HFF-Myc (cell line): ENCODE measurements at regions not wholly inside any gene's neighbourhood (a gene's known extent, or its start where the extent isn't known, plus 50 kb on each side); places are given as distances from the start of the nearest gene placed in this dataset.

Experiments used
- DNase-seq: peaks from one replicate; pipeline ENCODE4 v3.0.0-alpha.2; 2011; ENCODE audit warnings: low read depth; ENCODE audit errors: extremely low read depth
- H3K4me3 ChIP-seq: replicated peaks from 2 replicates; pipeline ENCODE4 v1.5.1; 2011; ENCODE audit warnings: low read depth, mild to moderate bottlenecking, control low read depth, low read length
- TF ChIP-seq, protein P1 (sequence below): IDR thresholded peaks from 2 replicates; pipeline ENCODE4 v1.5.1; 2012; ENCODE audit warnings: mild to moderate bottlenecking, low read depth, low read length, control low read depth; ENCODE audit errors: missing control alignments

DNA sequence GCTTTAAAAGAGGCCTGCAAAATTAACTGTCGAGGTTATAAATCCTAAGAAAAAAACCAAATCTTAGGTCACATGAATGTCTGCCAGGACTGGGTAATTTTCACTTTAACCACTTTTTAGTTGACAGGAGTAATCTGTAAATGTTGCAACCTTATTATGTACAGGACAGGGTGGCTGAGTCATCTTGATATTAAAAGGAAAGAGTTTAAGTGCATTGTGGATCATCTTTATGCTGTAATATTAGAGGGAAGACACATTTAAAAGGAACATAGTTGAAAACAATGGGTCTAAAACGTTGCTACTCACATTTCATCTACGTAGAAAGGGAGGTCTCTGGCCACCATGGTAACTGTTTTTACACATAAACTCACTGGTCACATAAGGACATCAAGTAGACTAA is 115.5 kb downstream of the LSMEM1 start:
- H3K4me3 ChIP-seq = no peak overlapping the region
- TF ChIP-seq, protein P1, sequence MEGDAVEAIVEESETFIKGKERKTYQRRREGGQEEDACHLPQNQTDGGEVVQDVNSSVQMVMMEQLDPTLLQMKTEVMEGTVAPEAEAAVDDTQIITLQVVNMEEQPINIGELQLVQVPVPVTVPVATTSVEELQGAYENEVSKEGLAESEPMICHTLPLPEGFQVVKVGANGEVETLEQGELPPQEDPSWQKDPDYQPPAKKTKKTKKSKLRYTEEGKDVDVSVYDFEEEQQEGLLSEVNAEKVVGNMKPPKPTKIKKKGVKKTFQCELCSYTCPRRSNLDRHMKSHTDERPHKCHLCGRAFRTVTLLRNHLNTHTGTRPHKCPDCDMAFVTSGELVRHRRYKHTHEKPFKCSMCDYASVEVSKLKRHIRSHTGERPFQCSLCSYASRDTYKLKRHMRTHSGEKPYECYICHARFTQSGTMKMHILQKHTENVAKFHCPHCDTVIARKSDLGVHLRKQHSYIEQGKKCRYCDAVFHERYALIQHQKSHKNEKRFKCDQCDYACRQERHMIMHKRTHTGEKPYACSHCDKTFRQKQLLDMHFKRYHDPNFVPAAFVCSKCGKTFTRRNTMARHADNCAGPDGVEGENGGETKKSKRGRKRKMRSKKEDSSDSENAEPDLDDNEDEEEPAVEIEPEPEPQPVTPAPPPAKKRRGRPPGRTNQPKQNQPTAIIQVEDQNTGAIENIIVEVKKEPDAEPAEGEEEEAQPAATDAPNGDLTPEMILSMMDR = no peak
- peak; percentile 71 for DNase-seq

DNA sequence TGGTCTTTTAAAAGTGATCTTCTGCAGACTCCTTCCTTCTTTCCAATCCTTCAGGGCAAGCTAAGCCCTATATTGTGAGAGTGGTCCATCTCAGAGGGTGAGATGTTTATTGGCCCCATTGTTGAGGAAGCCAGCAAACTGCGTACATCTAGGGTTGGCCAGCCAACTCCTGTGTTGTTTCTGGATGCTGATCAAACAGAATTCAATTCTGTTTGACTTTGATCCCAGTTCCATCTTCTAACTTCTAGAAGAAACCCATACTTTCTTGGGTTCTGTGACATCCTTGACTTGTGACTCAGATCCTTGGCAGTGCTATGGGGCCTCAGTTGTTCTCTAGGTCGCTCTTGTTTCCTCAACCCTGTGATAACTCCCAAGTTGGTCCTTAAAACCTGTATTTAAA is 116.2 kb downstream of the LSMEM1 start:
- DNase-seq = no peak
- no peak overlapping the region for H3K4me3 ChIP-seq
- TF ChIP-seq, protein P1 = no peak

DNA sequence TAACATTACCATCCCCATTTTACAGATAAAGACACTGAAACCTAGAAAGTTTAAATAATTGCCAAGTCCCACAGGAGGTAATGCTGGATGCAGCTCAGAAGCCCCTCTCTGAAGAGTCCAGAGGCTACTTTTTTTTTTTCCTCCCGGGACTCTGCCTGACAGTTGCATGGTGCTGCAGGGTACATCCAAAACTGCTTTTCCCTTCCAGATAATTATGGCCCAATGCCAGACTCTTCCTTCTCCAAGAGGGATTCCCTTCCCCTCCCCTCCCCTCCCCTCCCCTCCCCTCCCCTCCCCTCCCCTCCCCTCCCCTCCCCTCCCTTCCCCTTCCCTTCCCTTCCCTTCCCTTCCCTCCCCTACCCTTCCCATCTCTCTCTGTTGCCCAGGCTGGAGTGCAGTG is 122.9 kb downstream of the LSMEM1 start:
- DNase-seq = no peak
- no peak overlapping the region for H3K4me3 ChIP-seq
- TF ChIP-seq, protein P1 = no peak

DNA sequence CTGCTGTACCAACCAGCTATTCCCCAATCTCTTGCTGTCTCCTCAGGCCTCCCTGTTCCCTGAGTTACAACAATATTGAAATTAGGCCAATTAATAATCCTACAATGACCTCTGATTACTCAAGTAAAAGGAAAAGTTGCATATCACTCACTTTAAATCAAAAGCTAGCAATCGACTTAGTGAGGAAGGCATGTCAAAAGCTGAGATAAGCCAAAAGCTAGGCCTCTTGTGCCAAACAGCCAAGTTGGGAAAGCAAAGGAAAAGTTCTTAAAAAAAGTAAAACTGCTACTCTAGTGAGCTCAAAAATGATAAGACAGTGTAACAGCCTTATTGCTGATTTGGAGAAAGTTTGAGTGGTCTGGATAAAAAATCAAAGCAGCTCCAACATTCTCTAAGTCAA is 129.8 kb downstream of the LSMEM1 start:
- TF ChIP-seq, protein P1 = no peak
- DNase-seq = no peak
- no peak overlapping the region for H3K4me3 ChIP-seq

DNA sequence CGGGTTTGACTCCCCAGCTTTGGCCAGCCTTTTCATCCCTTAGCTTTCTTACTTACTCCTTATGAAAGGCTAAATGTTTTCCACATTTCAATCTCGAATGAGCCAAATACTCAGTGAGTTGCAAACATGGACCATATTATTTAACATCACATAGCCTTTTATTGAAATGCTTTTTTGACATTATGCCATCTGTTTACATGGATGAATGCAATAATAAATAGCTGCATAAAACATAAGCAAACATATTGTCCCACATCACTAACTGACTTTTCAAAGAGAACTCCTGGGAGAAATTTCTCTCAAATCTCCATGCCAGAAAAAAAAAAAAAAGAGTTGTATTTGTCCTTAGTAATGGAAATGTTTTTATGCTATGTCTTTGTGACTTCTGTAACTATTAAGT is 134.9 kb downstream of the LSMEM1 start:
- no peak for DNase-seq
- H3K4me3 ChIP-seq = no peak overlapping the region
- TF ChIP-seq, protein P1 = no peak

DNA sequence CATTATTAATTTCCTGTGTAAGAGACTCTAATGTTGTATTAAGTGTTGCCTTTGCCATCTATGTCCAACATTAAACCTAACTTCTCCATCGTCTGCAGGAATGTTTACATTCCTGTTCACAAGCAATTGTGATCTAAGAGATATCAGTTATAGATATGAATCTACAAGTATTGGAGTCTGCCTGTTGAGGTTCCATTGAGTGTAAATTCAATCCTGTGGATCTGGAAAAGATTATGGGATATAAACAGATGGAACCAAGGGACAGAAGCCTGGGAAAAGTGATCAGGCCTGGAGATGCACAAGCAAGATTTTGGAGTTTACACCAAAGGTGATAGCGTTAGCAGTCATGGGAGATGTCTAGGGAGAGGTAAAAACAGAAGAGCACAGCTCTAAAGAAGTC is 135.5 kb downstream of the LSMEM1 start:
- TF ChIP-seq, protein P1 = no peak

DNA sequence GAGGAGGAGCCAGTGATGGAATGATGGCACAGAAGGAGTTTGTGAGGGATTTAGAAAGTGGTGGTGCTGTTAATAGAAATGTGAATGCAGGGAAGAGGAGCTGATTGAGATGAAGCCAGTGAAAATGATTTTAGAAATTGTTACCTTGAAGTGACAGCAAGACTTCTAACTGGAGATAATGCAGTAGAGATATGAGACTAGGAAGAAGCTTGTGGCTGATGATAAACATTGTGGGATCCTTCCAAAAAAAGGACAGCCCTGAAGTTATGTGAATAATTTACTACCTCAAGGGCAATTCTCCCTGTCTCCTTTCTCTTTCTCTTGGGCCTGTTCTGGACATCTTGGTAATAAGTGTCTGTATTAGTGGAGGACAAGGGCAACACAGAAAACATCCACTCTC is 138.6 kb downstream of the LSMEM1 start:
- no peak overlapping the region for H3K4me3 ChIP-seq
- no peak for DNase-seq
- TF ChIP-seq, protein P1 = no peak

More for the DNA sequence above, 135.5 kb downstream of the LSMEM1 start:
- H3K4me3 ChIP-seq = no peak overlapping the region
- no peak for DNase-seq
